ENCODE measurements at regions not wholly inside any gene's neighbourhood (a gene's known extent, or its start where the extent isn't known, plus 50 kb on each side); places are given as distances from the start of the nearest gene placed in this dataset.

DNA sequence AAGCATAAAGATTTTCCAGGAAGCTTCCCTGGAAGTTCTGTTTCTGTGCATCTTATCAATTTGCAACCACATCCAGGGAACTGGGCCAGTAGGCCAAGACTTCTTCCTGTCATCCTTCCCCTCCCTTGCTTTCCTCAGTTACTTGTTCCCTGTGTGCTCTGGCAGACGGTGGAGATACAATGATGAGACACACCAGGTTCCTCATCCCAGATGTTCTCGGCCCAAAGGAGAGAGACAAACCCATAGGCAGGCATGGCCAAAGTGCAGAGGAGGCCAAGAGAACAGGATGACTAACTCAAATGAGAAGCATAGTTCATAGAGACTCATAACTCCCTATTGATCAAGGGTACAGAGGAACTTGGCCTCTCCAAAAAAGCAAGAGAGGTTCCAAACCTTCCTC, 652.6 kb downstream of the CCDC171 start:
- POLR2A ChIA-PET: no interaction called here
- Mint-ChIP-seq H3K27ac (no peak overlapping the region), H3K4me3 (no peak overlapping the region), H3K36me3 (no peaks in the 10 kb centered on the region), H3K9me3 (peaks cover 3% of the 10 kb centered on the region), H3K4me1 (peaks cover 13% of the 10 kb centered on the region), H3K27me3 (peaks cover 5% of the 10 kb centered on the region)
- DNase-seq (no peak), ATAC-seq (ENCODE audit: low read depth) (no peak)

GRCh38 chr9:16206518-16206917, 653.7 kb downstream of the CCDC171 start:
- Mint-ChIP-seq H3K27ac (no peak overlapping the region), H3K36me3 (no peaks in the 10 kb centered on the region), H3K27me3 (peaks cover 2% of the 10 kb centered on the region), H3K4me3 (no peak overlapping the region), H3K9me3 (peaks cover 3% of the 10 kb centered on the region), H3K4me1 (peaks cover 13% of the 10 kb centered on the region)
- POLR2A ChIA-PET: no interaction called here
- no peak for DNase-seq
- no peak for ATAC-seq (ENCODE audit: low read depth)

DNA sequence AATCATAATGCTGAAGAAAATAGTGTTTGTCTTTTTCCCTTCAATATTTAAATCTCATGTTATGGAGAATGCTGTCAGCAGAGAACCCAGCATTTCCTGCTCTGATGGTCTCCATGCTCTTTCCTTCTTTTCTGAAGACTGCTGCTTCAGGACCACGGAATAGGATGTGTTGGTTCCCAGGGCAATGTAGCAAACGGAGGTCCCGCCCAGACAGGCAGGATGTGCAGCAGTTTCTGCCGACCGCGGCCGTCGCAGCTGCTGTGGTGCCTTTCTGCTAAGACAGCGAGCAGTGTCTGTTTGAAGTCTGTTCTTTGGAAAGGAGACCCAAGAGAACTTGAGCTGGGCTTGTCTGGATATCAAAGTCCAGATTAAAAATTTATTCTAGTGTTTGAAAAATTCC, 654.3 kb downstream of the CCDC171 start:
- H3K27ac Mint-ChIP-seq: peak overlapping the region; percentile 67
- DNase-seq: peak; percentile 56
- peak; percentile 96 for ATAC-seq (ENCODE audit: low read depth)

DNA sequence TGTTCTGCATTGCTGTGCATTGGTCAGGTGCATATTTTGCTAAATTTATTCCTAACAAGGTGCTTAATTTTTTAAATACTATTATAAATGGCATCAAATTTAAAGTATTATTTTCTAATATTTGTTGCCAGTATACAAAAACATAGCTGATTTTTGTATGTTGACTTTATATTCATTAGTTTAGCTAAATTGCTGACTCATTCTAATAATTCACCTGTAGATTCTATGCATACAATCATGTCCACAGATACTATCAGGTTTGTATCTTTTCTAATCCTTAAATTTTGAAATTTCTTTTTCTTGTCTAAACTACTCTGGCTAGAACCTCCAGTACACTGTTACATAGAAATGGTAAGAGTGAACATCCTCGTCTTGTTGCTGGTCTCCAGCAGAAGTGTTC, 657.6 kb downstream of the CCDC171 start:
- Mint-ChIP-seq H3K4me3 (no peak overlapping the region), H3K27ac (no peak overlapping the region), H3K9me3 (peaks cover 7% of the 10 kb centered on the region), H3K4me1 (peaks cover 13% of the 10 kb centered on the region), H3K36me3 (no peaks in the 10 kb centered on the region), H3K27me3 (peaks cover 5% of the 10 kb centered on the region)
- no peak for DNase-seq
- POLR2A ChIA-PET: no interaction called here
- ATAC-seq (ENCODE audit: low read depth): no peak

More for the DNA sequence above, 654.3 kb downstream of the CCDC171 start:
- H3K36me3 Mint-ChIP-seq: no peaks in the 10 kb centered on the region
- H3K27me3 Mint-ChIP-seq: peaks cover 2% of the 10 kb centered on the region
- POLR2A ChIA-PET: interaction anchor here (1.1 kb wide), 1 partner anchor 8 kb away, joined by 4 read pairs; no protein-coding TSS in a partner anchor
- peak overlapping the region; percentile 62 for H3K4me3 Mint-ChIP-seq
- peaks cover 6% of the 10 kb centered on the region for H3K9me3 Mint-ChIP-seq
- H3K4me1 Mint-ChIP-seq: peaks cover 13% of the 10 kb centered on the region

GRCh38 chr9:16211946-16212345, 658.5 kb downstream of the BNC2 start:
- H3K4me3 Mint-ChIP-seq: no peak overlapping the region

GRCh38 chr9:16213781-16214515, 656.5 kb downstream of the BNC2 start:
- H3K9me3 Mint-ChIP-seq: peaks cover 7% of the 10 kb centered on the region
- POLR2A ChIA-PET: no interaction called here
- H3K27ac Mint-ChIP-seq: no peak overlapping the region
- ATAC-seq (ENCODE audit: low read depth) (no peak), DNase-seq (no peak)
- H3K4me3 Mint-ChIP-seq: no peak overlapping the region
- no peaks in the 10 kb centered on the region for H3K4me1 Mint-ChIP-seq
- peaks cover 5% of the 10 kb centered on the region for H3K27me3 Mint-ChIP-seq
- H3K36me3 Mint-ChIP-seq: no peaks in the 10 kb centered on the region

More at GRCh38 chr9:16211946-16212345, 658.5 kb downstream of the BNC2 start:
- Mint-ChIP-seq H3K36me3 (no peaks in the 10 kb centered on the region), H3K27me3 (peaks cover 5% of the 10 kb centered on the region), H3K9me3 (peaks cover 7% of the 10 kb centered on the region), H3K4me1 (peaks cover 8% of the 10 kb centered on the region), H3K27ac (no peak overlapping the region)
- POLR2A ChIA-PET: no interaction called here
- DNase-seq (no peak), ATAC-seq (ENCODE audit: low read depth) (no peak)

DNA sequence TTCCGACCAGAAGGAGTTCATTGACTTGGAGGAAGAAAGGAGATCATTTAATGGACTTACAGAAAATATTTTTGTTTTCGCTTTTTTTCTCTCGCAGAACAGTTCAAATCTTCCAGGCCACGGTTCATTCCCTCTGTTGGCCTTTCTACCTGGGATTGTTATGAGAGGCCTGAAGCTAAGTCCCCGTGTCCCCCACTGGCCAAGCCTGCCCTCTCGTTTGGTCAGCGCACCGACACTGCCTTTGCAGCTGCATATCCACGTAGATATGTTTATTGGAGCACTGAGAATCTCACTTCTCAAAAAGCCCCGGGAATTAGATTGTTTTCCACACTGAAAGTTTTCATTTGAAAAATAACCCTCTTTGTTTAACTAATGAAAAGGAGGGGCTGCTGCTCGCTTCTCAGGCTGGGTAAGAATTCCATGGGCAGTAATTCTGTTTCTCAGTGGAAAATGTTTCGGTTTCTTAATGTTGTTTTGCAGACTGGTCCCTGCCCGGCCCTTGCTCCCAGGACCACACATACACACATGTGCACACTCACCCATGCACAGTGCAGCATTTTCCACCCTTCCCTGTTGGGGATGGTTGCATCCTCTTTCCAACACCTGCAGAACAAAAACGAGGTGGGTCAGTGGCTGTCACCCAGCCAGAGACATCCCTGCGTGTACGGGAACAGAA, 655.7 kb downstream of the BNC2 start:
- Mint-ChIP-seq H3K9me3 (peaks cover 7% of the 10 kb centered on the region), H3K27ac (no peak overlapping the region), H3K27me3 (peaks cover 5% of the 10 kb centered on the region), H3K4me3 (no peak overlapping the region), H3K36me3 (no peaks in the 10 kb centered on the region), H3K4me1 (no peaks in the 10 kb centered on the region)
- POLR2A ChIA-PET: no interaction called here
- DNase-seq (no peak), ATAC-seq (ENCODE audit: low read depth) (no peak)

DNA sequence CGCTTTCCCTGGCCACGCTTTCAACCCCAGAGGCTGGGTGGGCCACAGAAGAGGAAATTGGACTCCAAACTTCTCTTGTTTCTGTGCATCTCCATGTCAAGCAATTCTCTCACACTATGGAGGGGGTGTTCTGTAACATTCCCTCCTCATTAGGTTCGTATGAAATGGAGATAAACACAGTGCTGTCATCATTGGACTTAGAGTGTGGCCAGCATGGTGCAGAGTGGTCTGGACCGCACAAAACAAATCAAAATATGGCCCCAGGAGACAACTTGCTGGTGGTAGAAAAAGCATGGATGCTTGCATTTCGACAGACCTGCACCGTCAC, 655.2 kb downstream of the BNC2 start:
- DNase-seq: no peak
- POLR2A ChIA-PET: no interaction called here
- H3K9me3 Mint-ChIP-seq: peaks cover 5% of the 10 kb centered on the region
- no peaks in the 10 kb centered on the region for H3K36me3 Mint-ChIP-seq
- H3K27ac Mint-ChIP-seq: no peak overlapping the region
- no peaks in the 10 kb centered on the region for H3K4me1 Mint-ChIP-seq
- peaks cover 3% of the 10 kb centered on the region for H3K27me3 Mint-ChIP-seq
- H3K4me3 Mint-ChIP-seq: no peak overlapping the region
- no peak for ATAC-seq (ENCODE audit: low read depth)

DNA sequence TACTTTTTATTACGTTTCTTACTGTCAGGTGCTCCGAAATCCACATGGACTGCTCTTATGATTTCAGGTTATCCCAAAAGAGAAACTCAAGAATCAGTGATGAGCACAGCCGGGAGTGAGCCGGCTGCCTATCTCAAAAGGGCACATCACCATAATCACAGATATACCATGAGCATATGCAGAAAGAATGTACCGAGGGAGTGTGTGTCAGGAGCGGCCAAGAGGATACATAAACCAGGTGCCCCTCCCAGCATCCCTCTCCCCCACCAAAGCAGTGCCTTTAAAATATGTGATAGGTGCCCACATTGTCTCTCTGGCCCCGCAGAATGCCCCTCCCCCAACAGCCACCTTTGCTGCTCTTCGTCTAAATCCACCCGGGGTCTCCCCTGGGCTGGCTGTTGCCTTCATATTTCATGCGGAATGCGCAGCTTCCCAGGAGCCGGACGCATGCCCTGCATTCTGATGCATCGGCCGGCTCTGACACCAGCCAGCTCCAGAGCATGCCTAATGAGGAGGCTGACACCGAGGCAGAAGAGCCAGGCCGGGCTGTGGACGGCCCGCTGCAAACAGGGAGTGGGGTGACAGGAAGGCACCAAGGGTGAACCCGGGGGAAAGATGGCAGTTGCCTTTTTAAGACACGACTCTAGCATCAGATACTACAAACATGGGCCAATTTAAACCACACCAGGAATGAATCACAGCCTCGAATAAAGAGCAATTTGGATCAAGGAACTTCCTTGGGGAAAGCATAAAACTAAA, 652.3 kb downstream of the BNC2 start:
- Mint-ChIP-seq H3K36me3 (no peaks in the 10 kb centered on the region), H3K4me3 (no peak overlapping the region), H3K4me1 (no peaks in the 10 kb centered on the region), H3K9me3 (peaks cover 1% of the 10 kb centered on the region), H3K27me3 (peaks cover 3% of the 10 kb centered on the region), H3K27ac (no peak overlapping the region)
- ATAC-seq (ENCODE audit: low read depth): no peak
- POLR2A ChIA-PET: no interaction called here
- DNase-seq: no peak

GRCh38 chr9:16221366-16221765, 649.1 kb downstream of the BNC2 start:
- no peak overlapping the region for H3K27ac Mint-ChIP-seq

DNA sequence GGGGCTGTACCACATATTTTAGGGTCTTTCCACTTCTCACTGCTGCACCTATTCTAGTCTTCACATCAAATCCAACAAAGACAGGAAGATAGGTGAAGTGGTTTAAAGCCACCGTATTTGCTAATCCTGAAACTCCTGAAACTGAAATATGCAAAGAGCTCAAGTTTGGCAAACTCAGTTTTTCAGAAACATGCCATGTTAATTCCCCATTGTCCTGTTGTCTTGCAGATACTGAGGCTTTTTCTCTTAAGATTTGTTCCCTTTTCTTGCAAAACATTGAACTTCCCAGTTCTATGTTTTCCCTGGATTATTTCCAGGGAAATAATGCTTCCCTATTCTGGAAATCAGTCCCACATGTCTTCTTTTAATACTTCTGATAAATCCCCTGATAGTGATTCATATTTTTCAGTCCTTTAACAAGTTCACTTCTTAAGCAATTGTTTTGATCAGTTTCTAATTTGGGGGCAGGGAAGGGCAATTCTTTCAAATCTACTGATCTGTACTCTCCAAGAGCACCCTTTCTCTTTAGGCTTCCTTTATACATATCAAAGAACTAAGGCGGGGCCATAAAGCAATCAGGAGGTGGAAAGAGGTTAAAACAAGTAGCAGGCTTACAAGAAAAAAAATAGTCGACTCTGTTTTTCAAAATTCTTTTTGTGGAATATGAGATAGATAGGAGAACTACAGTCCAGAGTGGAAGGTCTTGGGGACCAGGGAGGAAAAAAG, 648.5 kb downstream of the BNC2 start:
- ATAC-seq (ENCODE audit: low read depth) (no peak), DNase-seq (no peak)
- POLR2A ChIA-PET: no interaction called here
- Mint-ChIP-seq H3K4me3 (no peak overlapping the region), H3K4me1 (no peaks in the 10 kb centered on the region), H3K36me3 (no peaks in the 10 kb centered on the region), H3K9me3 (peaks cover 2% of the 10 kb centered on the region), H3K27ac (no peak overlapping the region), H3K27me3 (no peaks in the 10 kb centered on the region)

More at GRCh38 chr9:16221366-16221765, 649.1 kb downstream of the BNC2 start:
- no peaks in the 10 kb centered on the region for H3K27me3 Mint-ChIP-seq
- no peaks in the 10 kb centered on the region for H3K36me3 Mint-ChIP-seq
- no peak overlapping the region for H3K4me3 Mint-ChIP-seq
- POLR2A ChIA-PET: no interaction called here
- peaks cover 2% of the 10 kb centered on the region for H3K9me3 Mint-ChIP-seq
- no peaks in the 10 kb centered on the region for H3K4me1 Mint-ChIP-seq
- ATAC-seq (ENCODE audit: low read depth) (no peak), DNase-seq (no peak)

GRCh38 chr9:16223074-16223871, 647.2 kb downstream of the BNC2 start:
- POLR2A ChIA-PET: no interaction called here
- no peak overlapping the region for H3K4me3 Mint-ChIP-seq
- DNase-seq (no peak), ATAC-seq (ENCODE audit: low read depth) (no peak)
- H3K27ac Mint-ChIP-seq: no peak overlapping the region
- H3K4me1 Mint-ChIP-seq: no peaks in the 10 kb centered on the region
- no peaks in the 10 kb centered on the region for H3K27me3 Mint-ChIP-seq
- peaks cover 2% of the 10 kb centered on the region for H3K9me3 Mint-ChIP-seq
- H3K36me3 Mint-ChIP-seq: no peaks in the 10 kb centered on the region

DNA sequence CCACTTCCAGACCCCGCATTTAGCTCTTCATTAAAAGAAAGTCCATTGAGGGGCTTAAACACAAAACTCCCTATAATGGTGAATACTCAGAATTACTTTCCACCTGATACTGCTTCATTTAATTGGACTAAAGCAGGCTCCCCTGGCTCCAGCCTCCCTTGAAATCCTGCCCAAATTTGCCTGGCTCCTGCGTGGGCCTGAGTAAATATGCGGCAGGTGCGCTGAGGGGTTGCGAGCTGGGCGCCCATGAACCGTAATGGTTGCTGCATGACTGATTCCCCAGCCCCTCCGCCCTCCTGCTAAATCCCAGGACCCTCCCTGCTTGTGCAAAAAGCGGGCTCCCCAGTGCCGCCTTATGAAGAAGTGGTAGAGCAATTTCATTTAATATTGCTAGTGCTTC, 639.7 kb downstream of the BNC2 start:
- no peak overlapping the region for H3K4me3 Mint-ChIP-seq
- no peak for ATAC-seq (ENCODE audit: low read depth)
- no peak for DNase-seq
- H3K4me1 Mint-ChIP-seq: no peaks in the 10 kb centered on the region
- peaks cover 5% of the 10 kb centered on the region for H3K9me3 Mint-ChIP-seq
- H3K36me3 Mint-ChIP-seq: no peaks in the 10 kb centered on the region
- H3K27ac Mint-ChIP-seq: no peak overlapping the region
- POLR2A ChIA-PET: no interaction called here
- no peaks in the 10 kb centered on the region for H3K27me3 Mint-ChIP-seq

All from activated naive CD8-positive, alpha-beta T cell treated with anti-CD3 and anti-CD28 coated beads, Interleukin-2, amount 10 ng/mL, durations not matched to agents 7 days and 5 days (primary cell).